ENCODE measurements at regions not wholly inside any gene's neighbourhood (a gene's known extent, or its start where the extent isn't known, plus 50 kb on each side); places are given as distances from the start of the nearest gene placed in this dataset.

- H3K4me3 ChIP-seq (ENCODE audit: control insufficient read depth, low read depth, low read length) = peak overlapping the region; percentile 9
- DNase-seq (ENCODE audit: low read depth) = peak; percentile 82
- TF ChIP-seq CTCF (IDR thresholded peaks at IDR 0.05; ENCODE audit: control insufficient read depth, insufficient read depth, low read depth, low read length, missing control alignments) = no peak
Observed at GRCh38 chr10:4450981-4451908, 374.8 kb upstream of the AKR1E2 start.

GRCh38 chr10:4450169-4450568 lies 375.8 kb upstream of the AKR1E2 start:
- no peak for DNase-seq (ENCODE audit: low read depth)
- no peak for TF ChIP-seq CTCF (IDR thresholded peaks at IDR 0.05; ENCODE audit: control insufficient read depth, insufficient read depth, low read depth, low read length, missing control alignments)
- no peak overlapping the region for H3K4me3 ChIP-seq (ENCODE audit: control insufficient read depth, low read depth, low read length)

GRCh38 chr10:4448030-4448429 lies 378.0 kb upstream of the AKR1E2 start:
- TF ChIP-seq CTCF (IDR thresholded peaks at IDR 0.05; ENCODE audit: control insufficient read depth, insufficient read depth, low read depth, low read length, missing control alignments) = no peak
- DNase-seq (ENCODE audit: low read depth) = no peak

GRCh38 chr10:4443419-4443818 lies 382.6 kb upstream of the AKR1E2 start:
- no peak overlapping the region for H3K4me3 ChIP-seq (ENCODE audit: control insufficient read depth, low read depth, low read length)
- no peak for TF ChIP-seq CTCF (IDR thresholded peaks at IDR 0.05; ENCODE audit: control insufficient read depth, insufficient read depth, low read depth, low read length, missing control alignments)
- no peak for DNase-seq (ENCODE audit: low read depth)

More at GRCh38 chr10:4448030-4448429, 378.0 kb upstream of the AKR1E2 start:
- no peak overlapping the region for H3K4me3 ChIP-seq (ENCODE audit: control insufficient read depth, low read depth, low read length)

- TF ChIP-seq CTCF (IDR thresholded peaks at IDR 0.05; ENCODE audit: control insufficient read depth, insufficient read depth, low read depth, low read length, missing control alignments) = no peak
- no peak for DNase-seq (ENCODE audit: low read depth)
- H3K4me3 ChIP-seq (ENCODE audit: control insufficient read depth, low read depth, low read length) = no peak overlapping the region
Observed at GRCh38 chr10:4442296-4442695, 383.7 kb upstream of the AKR1E2 start.

- H3K4me3 ChIP-seq (ENCODE audit: control insufficient read depth, low read depth, low read length) = no peak overlapping the region
- no peak for DNase-seq (ENCODE audit: low read depth)
- TF ChIP-seq CTCF (IDR thresholded peaks at IDR 0.05; ENCODE audit: control insufficient read depth, insufficient read depth, low read depth, low read length, missing control alignments) = no peak
Observed at GRCh38 chr10:4440260-4440659, 385.7 kb upstream of the AKR1E2 start.

All from AG09309 (cell line).